Activated CD4-positive, alpha-beta T cell treated with anti-CD3 and anti-CD28 coated beads, Interleukin-2, amount 10 ng/mL, durations not matched to agents 7 days and 5 days (primary cell): ENCODE measurements at regions not wholly inside any gene's neighbourhood (a gene's known extent, or its start where the extent isn't known, plus 50 kb on each side); places are given as distances from the start of the nearest gene placed in this dataset.

Experiments used
- CTCF ChIA-PET: fragments of 350-600 bp; sonication (Branson Sonifier 250); formaldehyde crosslinking; loops from one replicate; lab custom pipeline; 2021; ENCODE audit warnings: antibody characterized with exemption; lab: Charles Lee
- POLR2A ChIA-PET: fragments of 350-600 bp; sonication (Branson Sonifier 250); formaldehyde crosslinking; loops from one replicate; lab custom pipeline; 2021; ENCODE audit warnings: antibody characterized with exemption; lab: Charles Lee
- DNase-seq: peaks from one replicate; pipeline ENCODE4 v3.0.0-alpha.2; 2020
- H3K27ac Mint-ChIP-seq: one replicate; pipeline ENCODE4 v1.8.0; 2021; ENCODE audit warnings: mild to moderate bottlenecking, moderate library complexity, mixed read lengths
- H3K27me3 Mint-ChIP-seq: one replicate; pipeline ENCODE4 v1.8.0; 2021; ENCODE audit warnings: mixed read lengths
- H3K36me3 Mint-ChIP-seq: one replicate; pipeline ENCODE4 v1.8.0; 2021; ENCODE audit warnings: low read depth, mixed read lengths
- H3K4me1 Mint-ChIP-seq: one replicate; pipeline ENCODE4 v1.8.0; 2021; ENCODE audit warnings: mixed read lengths
- H3K4me3 Mint-ChIP-seq: one replicate; pipeline ENCODE4 v1.8.0; 2021; ENCODE audit warnings: mild to moderate bottlenecking, moderate library complexity, mixed read lengths
- H3K9me3 Mint-ChIP-seq: one replicate; pipeline ENCODE4 v1.8.0; 2021; ENCODE audit warnings: mixed read lengths

- no peak for DNase-seq
- CTCF ChIA-PET: no interaction called here
- POLR2A ChIA-PET: no interaction called here
- Mint-ChIP-seq H3K4me1 (no peaks in the 10 kb centered on the region), H3K27ac (no peak overlapping the region), H3K27me3 (peaks cover 20% of the 10 kb centered on the region), H3K4me3 (no peak overlapping the region), H3K36me3 (no peaks in the 10 kb centered on the region), H3K9me3 (no peaks in the 10 kb centered on the region)
Observed at GRCh38 chr6:138638604-138639003, 135.0 kb upstream of the CCDC28A start.

- POLR2A ChIA-PET: no interaction called here
- Mint-ChIP-seq H3K36me3 (no peaks in the 10 kb centered on the region), H3K9me3 (no peaks in the 10 kb centered on the region), H3K27me3 (peaks cover 8% of the 10 kb centered on the region), H3K4me1 (no peaks in the 10 kb centered on the region), H3K4me3 (no peak overlapping the region), H3K27ac (no peak overlapping the region)
- CTCF ChIA-PET: interaction anchor here (1.0 to 1.4 kb wide), 2 partner anchors 13 to 143 kb away, joined by 3 read pairs; no protein-coding TSS in a partner anchor
- no peak for DNase-seq
Observed at GRCh38 chr6:138640028-138640427, 133.5 kb upstream of the CCDC28A start.

GRCh38 chr6:138643210-138643609 is 130.4 kb upstream of the CCDC28A start:
- H3K4me1 Mint-ChIP-seq: no peaks in the 10 kb centered on the region
- no peaks in the 10 kb centered on the region for H3K27me3 Mint-ChIP-seq
- H3K36me3 Mint-ChIP-seq: no peaks in the 10 kb centered on the region
- ChIA-PET POLR2A (no interaction called here), CTCF (no interaction called here)
- no peaks in the 10 kb centered on the region for H3K9me3 Mint-ChIP-seq
- H3K4me3 Mint-ChIP-seq: no peak overlapping the region
- DNase-seq: no peak
- H3K27ac Mint-ChIP-seq: no peak overlapping the region

- CTCF ChIA-PET: no interaction called here
- no peak overlapping the region for H3K27ac Mint-ChIP-seq
- no peaks in the 10 kb centered on the region for H3K9me3 Mint-ChIP-seq
- POLR2A ChIA-PET: no interaction called here
- H3K4me1 Mint-ChIP-seq: no peaks in the 10 kb centered on the region
- no peak overlapping the region for H3K4me3 Mint-ChIP-seq
- no peaks in the 10 kb centered on the region for H3K36me3 Mint-ChIP-seq
- DNase-seq: no peak
- no peaks in the 10 kb centered on the region for H3K27me3 Mint-ChIP-seq
Observed at GRCh38 chr6:138645976-138646640, 127.5 kb upstream of the CCDC28A start.

- Mint-ChIP-seq H3K4me1 (no peaks in the 10 kb centered on the region), H3K27me3 (no peaks in the 10 kb centered on the region), H3K4me3 (no peak overlapping the region), H3K36me3 (no peaks in the 10 kb centered on the region), H3K9me3 (no peaks in the 10 kb centered on the region), H3K27ac (no peak overlapping the region)
- ChIA-PET POLR2A (interaction anchor here (0.7 kb wide), 1 partner anchor 260 kb away, joined by 3 read pairs; no protein-coding TSS in a partner anchor), CTCF (interaction anchor here (1.1 kb wide), 1 partner anchor 53 kb away, joined by 3 read pairs; no protein-coding TSS in a partner anchor)
- no peak for DNase-seq
Observed at GRCh38 chr6:138647006-138647405, 126.6 kb upstream of the CCDC28A start.

GRCh38 chr6:138648127-138648526 is 125.4 kb upstream of the CCDC28A start:
- DNase-seq: no peak
- Mint-ChIP-seq H3K36me3 (no peaks in the 10 kb centered on the region), H3K27ac (no peak overlapping the region), H3K27me3 (no peaks in the 10 kb centered on the region), H3K9me3 (no peaks in the 10 kb centered on the region), H3K4me3 (no peak overlapping the region), H3K4me1 (no peaks in the 10 kb centered on the region)
- ChIA-PET CTCF (interaction anchor here (0.6 to 1.1 kb wide), 3 partner anchors 54 to 641 kb away, joined by 3 read pairs; no protein-coding TSS in a partner anchor), POLR2A (no interaction called here)

- peaks cover 14% of the 10 kb centered on the region for H3K4me1 Mint-ChIP-seq
- no peak overlapping the region for H3K4me3 Mint-ChIP-seq
- H3K9me3 Mint-ChIP-seq: no peaks in the 10 kb centered on the region
- H3K27me3 Mint-ChIP-seq: peaks cover 7% of the 10 kb centered on the region
- ChIA-PET POLR2A (no interaction called here), CTCF (no interaction called here)
- no peaks in the 10 kb centered on the region for H3K36me3 Mint-ChIP-seq
- DNase-seq: no peak
- H3K27ac Mint-ChIP-seq: no peak overlapping the region
Observed at GRCh38 chr6:138651491-138651890, 122.1 kb upstream of the CCDC28A start.

GRCh38 chr6:138652824-138653223 is 120.7 kb upstream of the CCDC28A start:
- H3K4me3 Mint-ChIP-seq: no peak overlapping the region
- H3K4me1 Mint-ChIP-seq: peaks cover 14% of the 10 kb centered on the region
- H3K9me3 Mint-ChIP-seq: no peaks in the 10 kb centered on the region
- H3K27ac Mint-ChIP-seq: no peak overlapping the region
- H3K36me3 Mint-ChIP-seq: no peaks in the 10 kb centered on the region
- ChIA-PET CTCF (no interaction called here), POLR2A (no interaction called here)
- H3K27me3 Mint-ChIP-seq: peaks cover 12% of the 10 kb centered on the region
- DNase-seq: no peak

GRCh38 chr6:138653435-138653834 is 120.1 kb upstream of the CCDC28A start:
- ChIA-PET CTCF (interaction anchor here (0.5 to 0.7 kb wide), 3 partner anchors 9 to 576 kb away, joined by 3 to 7 read pairs (median 3); no protein-coding TSS in a partner anchor), POLR2A (no interaction called here)
- DNase-seq: no peak
- H3K36me3 Mint-ChIP-seq: no peaks in the 10 kb centered on the region
- H3K27ac Mint-ChIP-seq: no peak overlapping the region
- H3K9me3 Mint-ChIP-seq: no peaks in the 10 kb centered on the region
- no peak overlapping the region for H3K4me3 Mint-ChIP-seq
- H3K4me1 Mint-ChIP-seq: peaks cover 14% of the 10 kb centered on the region
- H3K27me3 Mint-ChIP-seq: peaks cover 12% of the 10 kb centered on the region

- H3K9me3 Mint-ChIP-seq: no peaks in the 10 kb centered on the region
- H3K4me3 Mint-ChIP-seq: peak overlapping the region; percentile 27
- CTCF ChIA-PET: interaction anchor here (0.6 kb wide), 1 partner anchor 21 kb away, joined by 3 read pairs; no protein-coding TSS in a partner anchor
- POLR2A ChIA-PET: interaction anchor here (0.6 kb wide), 1 partner anchor 9 kb away, joined by 3 read pairs; no protein-coding TSS in a partner anchor
- DNase-seq: no peak
- H3K4me1 Mint-ChIP-seq: peaks cover 14% of the 10 kb centered on the region
- H3K27ac Mint-ChIP-seq: no peak overlapping the region
- no peaks in the 10 kb centered on the region for H3K36me3 Mint-ChIP-seq
- H3K27me3 Mint-ChIP-seq: peaks cover 12% of the 10 kb centered on the region
Observed at GRCh38 chr6:138654715-138655634, 118.6 kb upstream of the CCDC28A start.

- H3K4me3 Mint-ChIP-seq: no peak overlapping the region
- CTCF ChIA-PET: no interaction called here
Observed at GRCh38 chr6:138655828-138656227, 117.7 kb upstream of the CCDC28A start.

GRCh38 chr6:138656364-138657064 is 117.1 kb upstream of the CCDC28A start:
- peaks cover 14% of the 10 kb centered on the region for H3K4me1 Mint-ChIP-seq
- CTCF ChIA-PET: no interaction called here
- peaks cover 12% of the 10 kb centered on the region for H3K27me3 Mint-ChIP-seq
- H3K9me3 Mint-ChIP-seq: no peaks in the 10 kb centered on the region
- H3K27ac Mint-ChIP-seq: no peak overlapping the region
- no peak for DNase-seq
- POLR2A ChIA-PET: no interaction called here
- H3K4me3 Mint-ChIP-seq: no peak overlapping the region
- H3K36me3 Mint-ChIP-seq: no peaks in the 10 kb centered on the region

More at GRCh38 chr6:138655828-138656227, 117.7 kb upstream of the CCDC28A start:
- Mint-ChIP-seq H3K4me1 (peaks cover 14% of the 10 kb centered on the region), H3K36me3 (no peaks in the 10 kb centered on the region), H3K27ac (no peak overlapping the region), H3K27me3 (peaks cover 12% of the 10 kb centered on the region), H3K9me3 (no peaks in the 10 kb centered on the region)
- DNase-seq: no peak
- POLR2A ChIA-PET: interaction anchor here (0.6 kb wide), 1 partner anchor 8 kb away, joined by 3 read pairs; no protein-coding TSS in a partner anchor
